ENCODE measurements at regions not wholly inside any gene's neighbourhood (a gene's known extent, or its start where the extent isn't known, plus 50 kb on each side); places are given as distances from the start of the nearest gene placed in this dataset.

- no peak for DNase-seq (ENCODE audit: low spot score)
Observed at GRCh38 chr9:30676651-30677050, 1707.8 kb upstream of the ACO1 start.

- no peak for DNase-seq (ENCODE audit: low spot score)
Observed at GRCh38 chr9:30677221-30677620, 1707.2 kb upstream of the ACO1 start.

- DNase-seq (ENCODE audit: low spot score): no peak
Observed at GRCh38 chr9:30688801-30689200, 1695.6 kb upstream of the ACO1 start.

GRCh38 chr9:30697958-30698357 is 1686.5 kb upstream of the ACO1 start:
- no peak for DNase-seq (ENCODE audit: low spot score)

GRCh38 chr9:30711591-30711990 is 1672.9 kb upstream of the ACO1 start:
- no peak for DNase-seq (ENCODE audit: low spot score)

GRCh38 chr9:30713243-30713642 is 1671.2 kb upstream of the ACO1 start:
- DNase-seq (ENCODE audit: low spot score): no peak

GRCh38 chr9:30714389-30714788 is 1670.1 kb upstream of the ACO1 start:
- no peak for DNase-seq (ENCODE audit: low spot score)

GRCh38 chr9:30718483-30718882 is 1666.0 kb upstream of the ACO1 start:
- no peak for DNase-seq (ENCODE audit: low spot score)

GRCh38 chr9:30722065-30722464 is 1662.4 kb upstream of the ACO1 start:
- DNase-seq (ENCODE audit: low spot score): no peak

GRCh38 chr9:30723656-30724055 is 1660.8 kb upstream of the ACO1 start:
- DNase-seq (ENCODE audit: low spot score): no peak

- DNase-seq (ENCODE audit: low spot score): no peak
Observed at GRCh38 chr9:30732060-30732459, 1652.4 kb upstream of the ACO1 start.

GRCh38 chr9:30744871-30745270 is 1639.6 kb upstream of the ACO1 start:
- no peak for DNase-seq (ENCODE audit: low spot score)

- no peak for DNase-seq (ENCODE audit: low spot score)
Observed at GRCh38 chr9:30746589-30746988, 1637.9 kb upstream of the ACO1 start.

GRCh38 chr9:30757723-30758122 is 1626.7 kb upstream of the ACO1 start:
- no peak for DNase-seq (ENCODE audit: low spot score)

- no peak for DNase-seq (ENCODE audit: low spot score)
Observed at GRCh38 chr9:30758726-30759446, 1625.6 kb upstream of the ACO1 start.

GRCh38 chr9:30765318-30765717 is 1619.1 kb upstream of the ACO1 start:
- no peak for DNase-seq (ENCODE audit: low spot score)

- no peak for DNase-seq (ENCODE audit: low spot score)
Observed at GRCh38 chr9:30771163-30771708, 1613.2 kb upstream of the ACO1 start.

GRCh38 chr9:30771760-30772159 is 1612.7 kb upstream of the ACO1 start:
- no peak for DNase-seq (ENCODE audit: low spot score)

GRCh38 chr9:30773427-30773826 is 1611.0 kb upstream of the ACO1 start:
- DNase-seq (ENCODE audit: low spot score): no peak

- no peak for DNase-seq (ENCODE audit: low spot score)
Observed at GRCh38 chr9:30774326-30774725, 1610.1 kb upstream of the ACO1 start.

- DNase-seq (ENCODE audit: low spot score): no peak
Observed at GRCh38 chr9:30775236-30775635, 1609.2 kb upstream of the ACO1 start.

GRCh38 chr9:30796764-30797163 is 1587.7 kb upstream of the ACO1 start:
- DNase-seq (ENCODE audit: low spot score): no peak

- no peak for DNase-seq (ENCODE audit: low spot score)
Observed at GRCh38 chr9:30799527-30800101, 1584.8 kb upstream of the ACO1 start.

- no peak for DNase-seq (ENCODE audit: low spot score)
Observed at GRCh38 chr9:30800421-30800820, 1584.0 kb upstream of the ACO1 start.

Data from AG20443 (cell line).